OCI-LY3 (cell line): ENCODE measurements at regions not wholly inside any gene's neighbourhood (a gene's known extent, or its start where the extent isn't known, plus 50 kb on each side); places are given as distances from the start of the nearest gene placed in this dataset.
"Not testable (repeated sequence)": the region's sequence is repeated elsewhere in the genome, so short reads cannot be mapped to it uniquely, and the experiment has no call there.

Source experiments
- CTCF ChIP-seq: fragments of 200-600, 300-600 bp; sonication (generic); IDR thresholded peaks from 2 replicates; pipeline ENCODE4 v1.5.1; 2014; ENCODE audit warnings: antibody characterized with exemption, low read length, low read depth
- EZH2phosphoT487 ChIP-seq: fragments of 200-600 bp; shearing (Covaris generic); IDR thresholded peaks from 2 replicates; pipeline ENCODE4 v1.6.1; 2018; ENCODE audit warnings: antibody characterized with exemption, mixed run types, low read depth

- peak; percentile 29 for TF ChIP-seq CTCF
- TF ChIP-seq EZH2phosphoT487, result not testable (repeated sequence)
Measured at GRCh38 chr3:91485026-91485425, 2377.6 kb downstream of the EPHA3 start.
